Endothelial cell of umbilical vein (primary cell): ENCODE measurements at regions not wholly inside any gene's neighbourhood (a gene's known extent, or its start where the extent isn't known, plus 50 kb on each side); places are given as distances from the start of the nearest gene placed in this dataset. TPM values are rescaled to one million over a fixed set of nuclear protein-coding genes. Genes with fewer than 3 reads are reported as not detected.

Experiments
- BruUV-seq: library from RNA; stranded (reverse); fragments of 400-500 nt; replicated peaks from 2 replicates; lab custom pipeline; 2021; lab: Mats Ljungman, UMichigan
- CTCF ChIA-PET: fragments of 300-600, 350-600 bp; sonication (Branson Sonifier 250); formaldehyde crosslinking; loops from one replicate; lab custom pipeline; 2021; ENCODE audit warnings: antibody characterized with exemption, inconsistent platforms; lab: Charles Lee
- POLR2A ChIA-PET: fragments of 300-600, 350-600 bp; sonication (Branson Sonifier 250); formaldehyde crosslinking; loops from one replicate; lab custom pipeline; 2021; ENCODE audit warnings: antibody characterized with exemption, inconsistent platforms; lab: Charles Lee
- DNase-seq: peaks from one replicate; pipeline ENCODE4 v3.0.0-alpha.2; 2011; ENCODE audit warnings: low read depth, low spot score
- FAIRE-seq: peaks from 2 replicates; lab custom pipeline; 2011; peaks lifted over from hg19 to GRCh38; lab: Jason Lieb, UNC
- H2AFZ ChIP-seq: 2 replicates; pipeline ENCODE4 v1.6.0; 2012; ENCODE audit warnings: low read depth, low read length, control low read depth, inconsistent platforms
- H3K27ac ChIP-seq: 2 replicates; pipeline ENCODE4 v1.5.1; 2011; ENCODE audit warnings: low read depth, mild to moderate bottlenecking, control low read depth, low read length, moderate library complexity; ENCODE audit not compliant: insufficient read depth
- H3K27me3 ChIP-seq, 2 experiments: 2 replicates each; pipeline versions ENCODE4 v1.6.0 to v1.6.1; 2011; ENCODE audit warnings: low read length in 2 of 2, mixed read lengths in 1 of 2; ENCODE audit not compliant: control insufficient read depth in 2 of 2, insufficient read depth in 2 of 2
- H3K36me3 ChIP-seq, 2 experiments: 2 replicates in 1 of 2; 3 replicates in 1 of 2; pipeline ENCODE4 v1.5.1; 2011; ENCODE audit warnings: low read length in 2 of 2, mild to moderate bottlenecking in 1 of 2, moderate library complexity in 1 of 2; ENCODE audit not compliant: control insufficient read depth in 2 of 2, insufficient read depth in 2 of 2; ENCODE audit errors: extremely low read depth in 1 of 2
- H3K4me1 ChIP-seq: 3 replicates; pipeline ENCODE4 v1.5.1; 2011; ENCODE audit warnings: mild to moderate bottlenecking, low read length; ENCODE audit not compliant: control insufficient read depth, insufficient read depth; ENCODE audit errors: extremely low read depth
- H3K4me2 ChIP-seq: 2 replicates; pipeline ENCODE4 v1.6.1; 2011; ENCODE audit warnings: low read length, control low read depth, mixed read lengths; ENCODE audit not compliant: insufficient read depth
- H3K4me3 ChIP-seq, 3 experiments: fragments of 200-600 bp in 1 of 3; sonication (generic), shearing (Covaris generic) in 1 of 3; replicated peaks in 1 of 3; 2 replicates each; pipeline ENCODE4 v1.5.1; 2011 to 2016; ENCODE audit warnings: control low read depth in 3 of 3, low read length in 3 of 3, mild to moderate bottlenecking in 2 of 3, inconsistent platforms in 1 of 3, low read depth in 1 of 3, moderate library complexity in 1 of 3; ENCODE audit not compliant: insufficient read depth in 1 of 3
- H3K79me2 ChIP-seq: 2 replicates; pipeline ENCODE4 v1.6.0; 2012; ENCODE audit warnings: low read length, inconsistent platforms; ENCODE audit not compliant: control insufficient read depth, insufficient read depth
- H3K9ac ChIP-seq: replicated peaks from 2 replicates; pipeline ENCODE3; 2011; ENCODE audit warnings: low read length, control low read depth; ENCODE audit not compliant: insufficient read depth; ENCODE audit errors: extremely low read depth
- H3K9me1 ChIP-seq: replicated peaks from 3 replicates; pipeline ENCODE4 v1.6.0; 2011; ENCODE audit warnings: mild to moderate bottlenecking, low read length; ENCODE audit not compliant: control insufficient read depth, insufficient read depth; ENCODE audit errors: extremely low read depth
- H3K9me3 ChIP-seq: replicated peaks from 2 replicates; pipeline ENCODE4 v1.5.1; 2012; ENCODE audit warnings: low read length, inconsistent platforms; ENCODE audit not compliant: control insufficient read depth, insufficient read depth
- H4K20me1 ChIP-seq: replicated peaks from 2 replicates; pipeline ENCODE3; 2011; ENCODE audit warnings: mild to moderate bottlenecking, low read length; ENCODE audit not compliant: control insufficient read depth, insufficient read depth; ENCODE audit errors: extremely low read depth
- CTCF ChIP-seq, 2 donors: IDR thresholded peaks; 1 replicate in 1 of 2; 2 replicates in 1 of 2; pipeline ENCODE4 v1.5.1; 2011; ENCODE audit warnings: low read length in 2 of 2, mild to moderate bottlenecking in 2 of 2, moderate library complexity in 2 of 2, control low read depth in 1 of 2, inconsistent platforms in 1 of 2, low read depth in 1 of 2; ENCODE audit not compliant: insufficient read depth in 1 of 2; ENCODE audit errors: extremely low read depth in 1 of 2
- EZH2 ChIP-seq: IDR thresholded peaks from 2 replicates; pipeline ENCODE4 v1.6.1; 2012; ENCODE audit warnings: borderline replicate concordance, low read depth, mild to moderate bottlenecking, moderate library complexity, low read length, inconsistent platforms; ENCODE audit not compliant: severe bottlenecking
- FOS ChIP-seq: IDR thresholded peaks from 2 replicates; pipeline ENCODE4 v1.6.1; 2011; ENCODE audit warnings: mild to moderate bottlenecking, low read length, moderate library complexity, borderline replicate concordance; ENCODE audit not compliant: insufficient read depth
- GATA2 ChIP-seq: IDR thresholded peaks from 2 replicates; pipeline ENCODE4 v1.7.0; 2011; ENCODE audit warnings: low read depth, mild to moderate bottlenecking, moderate library complexity, mixed read lengths, low read length; ENCODE audit not compliant: insufficient read length, insufficient read depth
- JUN ChIP-seq: IDR thresholded peaks from 2 replicates; pipeline ENCODE4 v1.6.1; 2011; ENCODE audit warnings: borderline replicate concordance, low read depth; ENCODE audit not compliant: insufficient read length, insufficient read depth
- MYC ChIP-seq: IDR thresholded peaks from one replicate; pipeline ENCODE4 v1.6.1; 2011; ENCODE audit warnings: mild to moderate bottlenecking, low read depth, low read length
- POLR2A ChIP-seq: IDR thresholded peaks from 2 replicates; pipeline ENCODE4 v1.6.1; 2012; ENCODE audit warnings: low read depth, mild to moderate bottlenecking, control low read depth, low read length
- POLR2AphosphoS5 ChIP-seq: IDR thresholded peaks from 2 replicates; pipeline ENCODE4 v1.6.1; 2012; ENCODE audit warnings: low read depth, mild to moderate bottlenecking, control low read depth, low read length, moderate library complexity; ENCODE audit not compliant: insufficient read depth
- dilution Hi-C: fragments of 300-500 bp; cut with MboI; formaldehyde crosslinking; loops from one replicate; pipeline ENCODE4 v1.15.0; 2019; ENCODE audit warnings: low sequenced_read_pairs; ENCODE audit not compliant: extremely low pct_ligation_motif_present
- intact Hi-C: fragments of 100-400 bp; cut with micrococcal nuclease; formaldehyde crosslinking; loops from one replicate; pipeline ENCODE4 v1.10.0; 2022
- small RNA-seq: library from RNA; depleted of rRNA; stranded (forward); fragments of <200 nt; gene quantifications from one replicate; pipeline ENCODE3, GENCODE V24; 2012; ENCODE audit warnings: low replicate concordance, low read depth; ENCODE audit not compliant: insufficient read depth, insufficient read length
- TF ChIP-seq, protein P1 (sequence below): IDR thresholded peaks from 2 replicates; pipeline ENCODE4 v1.6.1; 2011; ENCODE audit not compliant: insufficient read depth, insufficient read length

- Histone ChIP-seq H2AFZ (no peak overlapping the region), H3K27ac (no peak overlapping the region), H3K9me1 (no peaks in the 10 kb centered on the region), H3K4me1 (no peaks in the 10 kb centered on the region), H3K79me2 (no peaks in the 10 kb centered on the region), H3K9ac (no peak overlapping the region), H3K27me3 (no peaks in the 10 kb centered on the region), H3K36me3 (no peaks in the 10 kb centered on the region), H3K4me2 (no peak overlapping the region), H3K9me3 (no peaks in the 10 kb centered on the region), H4K20me1 (no peaks in the 10 kb centered on the region), H3K4me3 (no peak overlapping the region)
- CTCF ChIA-PET: no interaction called here
- no peak for TF ChIP-seq JUN
- no peak for TF ChIP-seq EZH2
- TF ChIP-seq CTCF (IDR thresholded peaks at IDR 0.05; ENCODE audit: extremely low read depth in 1 of 2, insufficient read depth in 1 of 2, low read depth in 1 of 2, low read length in 2 of 2): no peak
- TF ChIP-seq POLR2AphosphoS5: no peak
- TF ChIP-seq FOS: no peak
- TF ChIP-seq MYC: no peak
- no peak for TF ChIP-seq POLR2A
- TF ChIP-seq, protein P1, sequence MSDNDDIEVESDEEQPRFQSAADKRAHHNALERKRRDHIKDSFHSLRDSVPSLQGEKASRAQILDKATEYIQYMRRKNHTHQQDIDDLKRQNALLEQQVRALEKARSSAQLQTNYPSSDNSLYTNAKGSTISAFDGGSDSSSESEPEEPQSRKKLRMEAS: no peak
- TF ChIP-seq GATA2: no peak
- BruUV-seq: no TSS peak
- FAIRE-seq (no peak), DNase-seq (no peak)
- intact Hi-C loops: no loop called here
- POLR2A ChIA-PET: no interaction called here
- dilution Hi-C loops: no loop called here
Measured at GRCh38 chr4:36013206-36013605, 231.1 kb downstream of the ARAP2 start.

Small RNAs in the stretch of these regions (small RNA-seq; reads per million reads assigned to genes)
- gene AC097535.2 (not detected), gene RF01210 (not detected), gene RNU6-573P (not detected)
